ENCODE measurements at regions not wholly inside any gene's neighbourhood (a gene's known extent, or its start where the extent isn't known, plus 50 kb on each side); places are given as distances from the start of the nearest gene placed in this dataset.

- no peaks in the 10 kb centered on the region for H3K9me3 ChIP-seq (ENCODE audit: control insufficient read depth, insufficient read depth, low read length)
- ChIA-PET CTCF (interaction anchor here (1.0 kb wide), 1 partner anchor 925 kb away, joined by 3 read pairs; no protein-coding TSS in a partner anchor), POLR2A (no interaction called here)
- no peak for DNase-seq (ENCODE audit: low read depth, low spot score)
- no peaks in the 10 kb centered on the region for H3K27me3 ChIP-seq (ENCODE audit: control insufficient read depth, insufficient read depth, low read length)
- H3K4me3 ChIP-seq (ENCODE audit: low read depth, low read length) = no peak overlapping the region
- H3K27ac ChIP-seq (ENCODE audit: low read depth, low read length) = no peak overlapping the region
- TF ChIP-seq CTCF (IDR thresholded peaks at IDR 0.05; ENCODE audit: low read depth, low read length) = no peak
Measured at GRCh38 chr13:84902243-84902642, 897.0 kb downstream of the SLITRK6 start.

- TF ChIP-seq CTCF (IDR thresholded peaks at IDR 0.05; ENCODE audit: low read depth, low read length) = peak; percentile 61
- peaks cover 6% of the 10 kb centered on the region; the same call in 1 of the 2 replicates for H3K9me3 ChIP-seq (ENCODE audit: control insufficient read depth, insufficient read depth, low read length)
- POLR2A ChIA-PET = no interaction called here
- peak; percentile 43 for DNase-seq (ENCODE audit: low read depth, low spot score)
- H3K27ac ChIP-seq (ENCODE audit: low read depth, low read length) = no peak overlapping the region
- no peak overlapping the region for H3K4me3 ChIP-seq (ENCODE audit: low read depth, low read length)
- no peaks in the 10 kb centered on the region for H3K27me3 ChIP-seq (ENCODE audit: control insufficient read depth, insufficient read depth, low read length)
- CTCF ChIA-PET = interaction anchor here (0.8 to 3.9 kb wide), 19 partner anchors 11 to 969 kb away, joined by 3 to 27 read pairs (median 5); no protein-coding TSS in a partner anchor
Measured at GRCh38 chr13:84896128-84896527, 903.1 kb downstream of the SLITRK6 start.

- POLR2A ChIA-PET = no interaction called here
- CTCF ChIA-PET = interaction anchor here (1.3 kb wide), 1 partner anchor 933 kb away, joined by 6 read pairs; no protein-coding TSS in a partner anchor
- TF ChIP-seq CTCF (IDR thresholded peaks at IDR 0.05; ENCODE audit: low read depth, low read length) = no peak
- Histone ChIP-seq H3K9me3 (ENCODE audit: control insufficient read depth, insufficient read depth, low read length) (peaks cover 6% of the 10 kb centered on the region; the same call in 1 of the 2 replicates), H3K27ac (ENCODE audit: low read depth, low read length) (no peak overlapping the region), H3K27me3 (ENCODE audit: control insufficient read depth, insufficient read depth, low read length) (no peaks in the 10 kb centered on the region), H3K4me3 (ENCODE audit: low read depth, low read length) (no peak overlapping the region)
- DNase-seq (ENCODE audit: low read depth, low spot score) = no peak
Measured at GRCh38 chr13:84894749-84895148, 904.5 kb downstream of the SLITRK6 start.

- POLR2A ChIA-PET = no interaction called here
- no peaks in the 10 kb centered on the region for H3K27me3 ChIP-seq (ENCODE audit: control insufficient read depth, insufficient read depth, low read length)
- no peak for DNase-seq (ENCODE audit: low read depth, low spot score)
- CTCF ChIA-PET = interaction anchor here (0.6 to 1.0 kb wide), 3 partner anchors 10 to 943 kb away, joined by 3 read pairs; no protein-coding TSS in a partner anchor
- TF ChIP-seq CTCF (IDR thresholded peaks at IDR 0.05; ENCODE audit: low read depth, low read length) = no peak
- no peak overlapping the region for H3K27ac ChIP-seq (ENCODE audit: low read depth, low read length)
- no peaks in the 10 kb centered on the region for H3K9me3 ChIP-seq (ENCODE audit: control insufficient read depth, insufficient read depth, low read length)
- H3K4me3 ChIP-seq (ENCODE audit: low read depth, low read length) = no peak overlapping the region
Measured at GRCh38 chr13:84885868-84886267, 913.4 kb downstream of the SLITRK6 start.

- Histone ChIP-seq H3K27ac (ENCODE audit: low read depth, low read length) (no peak overlapping the region), H3K4me3 (ENCODE audit: low read depth, low read length) (no peak overlapping the region), H3K9me3 (ENCODE audit: control insufficient read depth, insufficient read depth, low read length) (no peaks in the 10 kb centered on the region), H3K27me3 (ENCODE audit: control insufficient read depth, insufficient read depth, low read length) (no peaks in the 10 kb centered on the region)
- no peak for DNase-seq (ENCODE audit: low read depth, low spot score)
- ChIA-PET POLR2A (no interaction called here), CTCF (no interaction called here)
- no peak for TF ChIP-seq CTCF (IDR thresholded peaks at IDR 0.05; ENCODE audit: low read depth, low read length)
Measured at GRCh38 chr13:84873951-84874350, 925.3 kb downstream of the SLITRK6 start.
